ENCODE measurements at regions not wholly inside any gene's neighbourhood (a gene's known extent, or its start where the extent isn't known, plus 50 kb on each side); places are given as distances from the start of the nearest gene placed in this dataset.

- H3K27ac Mint-ChIP-seq (ENCODE audit: unreplicated experiment): no peak overlapping the region
- no peaks in the 10 kb centered on the region for H3K27me3 Mint-ChIP-seq (ENCODE audit: low read depth)
These were observed 163.6 kb downstream of the GNAT3 start for GRCh38 chr7:80348223-80348622.

GRCh38 chr7:80347173-80347572 is 164.7 kb downstream of the GNAT3 start:
- no peak overlapping the region for H3K4me3 Mint-ChIP-seq (ENCODE audit: unreplicated experiment)
- no peaks in the 10 kb centered on the region for H3K4me1 Mint-ChIP-seq (ENCODE audit: low read depth)
- DNase-seq (ENCODE audit: low spot score): no peak
- H3K27ac Mint-ChIP-seq (ENCODE audit: unreplicated experiment): no peak overlapping the region
- H3K36me3 Mint-ChIP-seq (ENCODE audit: low read depth): no peaks in the 10 kb centered on the region
- no peak for TF ChIP-seq CTCF (IDR thresholded peaks at IDR 0.05)
- H3K9me3 Mint-ChIP-seq (ENCODE audit: low read depth): no peaks in the 10 kb centered on the region
- H3K27me3 Mint-ChIP-seq (ENCODE audit: low read depth): no peaks in the 10 kb centered on the region

More at GRCh38 chr7:80348223-80348622, 163.6 kb downstream of the GNAT3 start:
- Mint-ChIP-seq H3K9me3 (ENCODE audit: low read depth) (no peaks in the 10 kb centered on the region), H3K36me3 (ENCODE audit: low read depth) (no peaks in the 10 kb centered on the region), H3K4me1 (ENCODE audit: low read depth) (no peaks in the 10 kb centered on the region), H3K4me3 (ENCODE audit: unreplicated experiment) (no peak overlapping the region)
- DNase-seq (ENCODE audit: low spot score): no peak
- TF ChIP-seq CTCF (IDR thresholded peaks at IDR 0.05): no peak

DNA sequence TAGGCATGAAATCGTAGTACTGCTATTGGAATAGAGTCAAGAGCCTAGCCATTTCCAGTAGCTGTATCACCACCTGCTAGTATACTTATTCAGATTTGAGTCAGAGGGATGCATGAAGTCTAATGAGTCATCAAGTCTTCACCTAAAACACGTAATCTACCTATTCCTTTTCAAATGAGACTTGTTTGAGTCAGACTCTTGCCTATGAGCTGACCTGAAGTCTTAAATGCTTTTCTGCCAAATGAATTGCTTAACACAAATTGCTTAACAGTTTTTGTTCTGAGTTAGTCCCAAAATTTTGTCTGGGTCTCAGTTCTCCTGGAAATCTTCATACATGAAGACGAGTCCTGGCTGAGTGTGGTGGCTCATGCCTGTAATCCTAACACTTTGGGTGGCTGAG is 165.2 kb downstream of the GNAT3 start:
- Mint-ChIP-seq H3K9me3 (ENCODE audit: low read depth) (no peaks in the 10 kb centered on the region), H3K36me3 (ENCODE audit: low read depth) (no peaks in the 10 kb centered on the region), H3K27ac (ENCODE audit: unreplicated experiment) (no peak overlapping the region), H3K27me3 (ENCODE audit: low read depth) (no peaks in the 10 kb centered on the region), H3K4me3 (ENCODE audit: unreplicated experiment) (no peak overlapping the region), H3K4me1 (ENCODE audit: low read depth) (no peaks in the 10 kb centered on the region)
- no peak for DNase-seq (ENCODE audit: low spot score)
- no peak for TF ChIP-seq CTCF (IDR thresholded peaks at IDR 0.05)

DNA sequence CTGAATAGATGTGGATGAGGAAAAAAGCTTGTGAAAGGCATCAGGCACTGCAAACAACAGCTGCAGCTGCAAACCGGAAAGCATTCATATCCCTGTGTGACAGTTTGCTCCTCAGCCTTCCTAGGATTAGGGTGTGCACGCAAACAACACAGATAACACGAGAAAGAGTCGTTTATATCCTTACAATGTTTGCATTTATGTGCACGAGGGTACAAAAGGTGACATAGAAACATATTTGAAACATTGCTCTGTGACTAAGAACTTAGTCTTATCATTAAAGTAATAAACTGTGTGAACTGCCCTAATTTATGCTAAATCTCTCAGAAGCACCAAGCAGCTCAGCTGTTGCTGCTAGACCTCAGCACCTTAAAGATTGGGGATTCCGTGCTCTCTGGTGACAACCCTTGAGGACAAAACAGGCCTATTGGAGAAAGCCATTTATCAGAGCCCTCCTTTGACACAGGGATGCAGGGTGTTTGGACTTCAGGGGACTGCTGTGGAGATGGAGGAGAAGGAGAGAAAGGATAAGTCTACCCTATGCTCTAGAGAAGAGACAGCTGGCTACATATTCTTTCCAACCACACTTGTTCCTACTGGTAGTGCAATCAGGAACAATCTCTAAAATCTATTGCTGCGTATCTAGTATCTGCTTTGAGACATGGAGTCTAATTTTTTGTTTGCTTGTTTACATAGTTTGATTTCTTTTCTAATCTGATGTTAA is 176.2 kb downstream of the GNAT3 start:
- H3K27ac Mint-ChIP-seq (ENCODE audit: unreplicated experiment): no peak overlapping the region
- no peaks in the 10 kb centered on the region for H3K27me3 Mint-ChIP-seq (ENCODE audit: low read depth)
- no peak for TF ChIP-seq CTCF (IDR thresholded peaks at IDR 0.05)
- no peak overlapping the region for H3K4me3 Mint-ChIP-seq (ENCODE audit: unreplicated experiment)
- H3K36me3 Mint-ChIP-seq (ENCODE audit: low read depth): no peaks in the 10 kb centered on the region
- peaks cover 1% of the 10 kb centered on the region for H3K4me1 Mint-ChIP-seq (ENCODE audit: low read depth)
- no peaks in the 10 kb centered on the region for H3K9me3 Mint-ChIP-seq (ENCODE audit: low read depth)
- no peak for DNase-seq (ENCODE audit: low spot score)

DNA sequence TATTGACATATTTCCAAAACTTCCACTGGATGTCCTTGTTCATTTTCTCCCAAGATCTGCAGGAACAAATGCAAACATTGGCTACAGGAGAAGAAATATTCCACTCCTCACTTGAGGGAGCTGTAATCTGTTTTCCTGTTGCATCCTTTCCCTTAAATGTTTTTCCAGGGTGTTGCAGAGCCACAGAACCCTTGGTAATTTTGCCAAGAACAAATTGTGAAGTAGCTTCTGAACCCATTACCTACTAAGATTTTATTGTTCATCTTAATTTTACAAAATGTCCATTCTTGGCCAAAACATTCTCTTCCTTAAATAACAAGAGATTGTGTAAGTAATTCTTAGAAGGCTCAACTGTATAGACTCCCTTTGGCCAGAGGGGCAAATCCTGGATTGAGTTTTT is 177.0 kb downstream of the GNAT3 start:
- Mint-ChIP-seq H3K4me3 (ENCODE audit: unreplicated experiment) (no peak overlapping the region), H3K36me3 (ENCODE audit: low read depth) (no peaks in the 10 kb centered on the region), H3K27me3 (ENCODE audit: low read depth) (no peaks in the 10 kb centered on the region), H3K27ac (ENCODE audit: unreplicated experiment) (no peak overlapping the region), H3K4me1 (ENCODE audit: low read depth) (peaks cover 9% of the 10 kb centered on the region), H3K9me3 (ENCODE audit: low read depth) (no peaks in the 10 kb centered on the region)
- peak; percentile 38 for TF ChIP-seq CTCF (IDR thresholded peaks at IDR 0.05)
- no peak for DNase-seq (ENCODE audit: low spot score)
